ENCODE measurements at regions not wholly inside any gene's neighbourhood (a gene's known extent, or its start where the extent isn't known, plus 50 kb on each side); places are given as distances from the start of the nearest gene placed in this dataset.
"Not testable (repeated sequence)": the region's sequence is repeated elsewhere in the genome, so short reads cannot be mapped to it uniquely, and the experiment has no call there.

GRCh38 chr11:69934861-69935494 is 115.8 kb upstream of the FGF3 start:
- no peak for DNase-seq

- no peak for DNase-seq
These were observed 116.8 kb upstream of the FGF3 start for GRCh38 chr11:69935941-69936505.

GRCh38 chr11:69936771-69937170 is 117.6 kb upstream of the FGF3 start:
- DNase-seq, result no peak

- no peak for DNase-seq
These were observed 119.0 kb upstream of the FGF3 start for GRCh38 chr11:69938206-69938605.

- no peak for DNase-seq
These were observed 120.5 kb upstream of the FGF3 start for GRCh38 chr11:69939551-69940245.

GRCh38 chr11:69940246-69940610 is 121.0 kb upstream of the FGF3 start:
- no peak for DNase-seq

- no peak for DNase-seq
These were observed 122.5 kb upstream of the FGF3 start for GRCh38 chr11:69941546-69942332.

DNA sequence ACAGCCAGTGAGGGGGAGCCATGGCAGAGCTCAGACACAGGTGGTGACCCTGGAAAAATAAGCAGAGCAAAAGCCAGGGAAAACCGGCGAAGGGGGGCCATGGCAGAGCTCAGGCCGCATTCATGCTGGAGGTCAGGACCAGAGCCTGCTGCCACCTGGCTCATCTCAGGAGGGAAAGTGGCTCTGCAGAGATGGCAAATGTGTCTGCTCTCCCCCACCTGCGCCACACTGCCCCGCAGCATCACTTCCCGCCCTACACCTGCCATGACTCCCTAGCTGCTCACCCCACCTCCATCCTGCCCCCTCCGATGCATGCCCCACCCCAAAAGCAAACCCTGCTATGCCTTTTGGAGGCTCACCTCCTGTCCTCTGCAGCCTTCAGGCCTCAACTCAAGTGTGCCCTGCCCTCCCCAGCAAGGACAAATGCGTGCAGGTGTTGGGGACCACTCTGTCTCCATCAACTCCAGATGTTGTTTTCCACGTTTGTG is 123.2 kb upstream of the FGF3 start:
- DNase-seq, result no peak

- no peak for DNase-seq
These were observed 123.8 kb upstream of the FGF3 start for GRCh38 chr11:69943066-69943465.

- no peak for DNase-seq
These were observed 124.3 kb upstream of the FGF3 start for GRCh38 chr11:69943506-69943905.

DNA sequence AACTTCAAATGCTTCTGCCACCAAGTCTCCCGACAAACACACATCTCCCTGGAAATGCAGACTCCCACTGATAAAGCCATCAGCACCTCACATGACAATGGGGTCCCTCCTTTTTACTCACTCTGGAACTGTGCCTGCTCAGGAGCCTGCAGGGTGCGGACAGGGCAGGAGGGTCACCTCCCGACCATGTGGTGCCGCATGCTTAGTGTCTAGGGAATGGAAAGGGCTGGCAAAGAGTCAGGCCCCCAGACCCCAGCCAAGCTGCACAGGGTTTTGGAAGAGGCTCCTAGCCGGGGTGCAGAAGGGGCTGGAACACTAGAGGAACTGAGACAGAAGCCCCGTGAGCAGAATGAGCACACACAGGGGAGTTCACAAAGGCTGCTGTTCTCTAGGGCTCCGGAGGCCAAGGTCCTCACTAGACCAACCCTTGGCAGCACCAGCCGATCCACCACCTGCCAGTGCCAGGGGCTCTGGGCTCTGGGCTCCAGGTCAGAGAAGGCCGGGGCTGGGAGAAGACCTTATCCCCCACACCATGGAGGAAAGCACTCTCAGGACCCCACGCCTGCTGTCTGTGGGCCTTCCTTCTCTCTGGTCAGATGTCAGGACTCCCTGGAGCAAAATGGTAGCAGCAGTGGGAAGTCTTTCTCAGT is 125.1 kb upstream of the FGF3 start:
- no peak for DNase-seq

DNA sequence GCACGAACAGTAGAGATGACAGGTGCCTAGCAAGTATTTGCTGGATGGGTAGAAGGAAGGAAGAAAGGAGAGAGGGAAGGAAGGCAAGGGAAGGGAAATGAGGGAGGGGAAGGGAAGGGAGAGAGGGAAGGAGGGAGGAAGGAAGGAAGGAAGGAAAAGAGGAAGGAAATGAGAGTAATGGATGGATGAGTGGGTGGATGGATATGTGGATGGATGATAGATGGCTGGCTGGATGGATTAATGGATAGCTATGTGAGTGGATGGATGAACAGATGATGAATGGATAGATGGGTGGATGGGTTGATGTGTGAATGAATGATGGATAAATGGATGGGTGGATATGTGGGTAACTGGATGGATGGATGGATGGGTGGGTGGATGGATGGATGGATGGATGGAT is 125.9 kb upstream of the FGF3 start:
- no peak for DNase-seq

DNA sequence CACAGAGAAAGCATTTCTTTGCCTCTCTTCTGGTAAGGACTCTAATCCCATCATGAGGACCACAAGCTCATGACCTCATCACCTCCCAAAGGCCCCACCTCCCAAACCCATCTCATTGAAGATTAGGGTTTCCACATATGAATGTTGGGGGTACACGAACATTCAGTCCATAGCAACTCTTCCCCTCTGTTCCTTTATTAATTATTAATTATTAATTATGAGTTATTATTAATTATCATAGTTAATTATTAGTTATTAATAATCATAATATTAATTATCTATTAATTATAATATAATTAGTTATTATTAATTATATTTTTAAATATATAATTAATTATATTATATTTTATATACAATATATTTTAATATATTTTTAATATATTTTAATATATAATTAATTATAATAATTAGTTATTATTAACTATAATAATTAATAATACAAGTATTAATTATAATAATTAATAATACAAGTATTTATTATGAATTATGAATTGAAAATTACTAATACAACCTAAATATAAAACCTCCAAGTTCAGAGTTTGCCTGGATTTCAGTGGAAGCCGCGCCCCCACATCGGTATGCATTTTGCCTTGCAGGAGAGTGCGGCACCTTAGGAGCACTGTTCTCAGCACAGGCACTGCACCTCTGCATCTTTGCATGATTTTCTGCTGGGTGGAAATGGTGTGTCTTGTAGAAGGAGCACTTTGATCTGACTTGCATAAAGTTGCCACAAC is 128.0 kb upstream of the FGF3 start:
- no peak for DNase-seq

- DNase-seq, result no peak
These were observed 128.6 kb upstream of the FGF3 start for GRCh38 chr11:69947793-69948255.

DNA sequence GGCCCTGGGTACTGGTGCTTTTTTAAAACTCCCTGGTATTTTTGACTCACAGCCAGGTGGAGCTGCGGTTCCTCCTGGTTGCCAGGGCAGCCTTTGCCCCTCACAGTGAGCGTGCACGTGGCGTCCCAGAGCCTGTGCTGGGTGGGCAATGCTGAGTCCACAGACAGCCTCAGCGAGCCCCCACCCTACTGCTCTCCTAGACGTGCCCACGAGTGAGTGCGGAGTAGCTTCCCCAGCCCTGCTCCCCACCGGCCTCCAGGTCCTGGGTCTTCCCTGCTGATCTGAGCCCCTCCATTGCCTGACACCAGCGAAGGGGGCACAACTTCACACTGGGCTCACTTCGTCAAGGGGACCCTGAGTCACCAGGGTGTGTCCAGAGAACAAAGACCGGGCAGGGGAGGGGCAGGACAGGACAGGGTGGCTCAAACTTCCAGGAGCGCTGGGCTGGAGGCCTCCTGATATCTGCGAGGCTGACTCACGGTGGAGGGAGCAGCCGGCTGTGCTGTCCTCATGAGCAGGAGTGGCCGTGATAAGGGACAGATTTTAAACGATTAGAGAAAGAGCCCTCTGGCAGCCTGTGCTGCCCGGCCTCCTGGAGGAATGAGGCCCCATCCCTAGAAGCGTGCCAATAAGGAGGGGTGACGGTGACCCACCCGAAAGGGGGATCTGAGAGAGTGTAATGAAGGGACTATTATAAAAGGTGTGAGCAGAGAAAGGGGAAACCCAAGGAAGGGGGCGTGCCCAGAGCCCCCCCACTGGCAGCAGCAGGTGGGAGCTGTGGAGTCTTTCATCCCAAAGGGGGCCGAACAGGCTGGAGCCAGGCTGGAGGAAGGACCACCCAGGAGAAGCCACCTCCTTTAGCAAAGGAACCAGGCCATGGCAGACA is 129.3 kb upstream of the FGF3 start:
- DNase-seq, result no peak

DNA sequence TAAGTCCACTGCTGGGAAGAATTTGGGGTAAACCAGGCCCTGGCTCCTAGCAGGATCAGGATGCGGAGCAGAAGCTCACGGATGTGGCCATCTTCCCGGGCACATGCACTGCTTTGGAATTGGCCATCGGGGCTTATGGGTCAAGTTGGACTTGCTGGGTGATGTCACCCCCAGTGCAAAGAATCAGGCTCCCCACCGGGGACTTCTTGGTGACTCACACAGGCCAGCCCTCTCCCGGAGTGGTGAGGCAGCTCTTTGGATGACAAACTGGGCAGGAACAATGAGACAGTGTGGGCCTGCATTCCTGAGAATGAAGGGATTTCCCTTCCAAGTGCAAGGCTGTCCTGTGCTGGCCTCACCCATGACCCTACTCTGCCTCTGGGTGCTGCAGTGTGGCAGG is 128.8 kb upstream of the ANO1 start:
- DNase-seq, result no peak

DNA sequence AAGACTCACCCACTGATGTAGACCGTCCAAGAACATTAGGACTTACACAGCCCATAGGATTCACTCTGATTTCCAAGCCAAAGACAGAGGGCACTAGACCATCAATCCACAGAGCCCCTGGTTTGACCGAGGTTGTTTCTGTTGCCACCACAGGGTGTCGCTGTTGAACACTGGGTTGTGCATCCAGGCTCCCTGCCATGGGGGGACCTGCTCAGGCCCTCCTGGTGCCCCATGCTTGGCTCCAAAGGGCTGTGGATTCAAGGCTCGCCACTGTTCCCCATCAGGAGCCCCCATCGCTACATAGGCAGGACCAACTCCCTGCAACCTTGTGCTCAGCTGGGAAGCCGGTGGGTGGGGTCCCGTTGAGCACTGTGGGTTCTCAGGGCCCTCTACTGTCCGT is 128.0 kb upstream of the ANO1 start:
- no peak for DNase-seq

- no peak for DNase-seq
These were observed 127.5 kb upstream of the ANO1 start for GRCh38 chr11:69950621-69951020.

- no peak for DNase-seq
These were observed 126.3 kb upstream of the ANO1 start for GRCh38 chr11:69951821-69952220.

DNA sequence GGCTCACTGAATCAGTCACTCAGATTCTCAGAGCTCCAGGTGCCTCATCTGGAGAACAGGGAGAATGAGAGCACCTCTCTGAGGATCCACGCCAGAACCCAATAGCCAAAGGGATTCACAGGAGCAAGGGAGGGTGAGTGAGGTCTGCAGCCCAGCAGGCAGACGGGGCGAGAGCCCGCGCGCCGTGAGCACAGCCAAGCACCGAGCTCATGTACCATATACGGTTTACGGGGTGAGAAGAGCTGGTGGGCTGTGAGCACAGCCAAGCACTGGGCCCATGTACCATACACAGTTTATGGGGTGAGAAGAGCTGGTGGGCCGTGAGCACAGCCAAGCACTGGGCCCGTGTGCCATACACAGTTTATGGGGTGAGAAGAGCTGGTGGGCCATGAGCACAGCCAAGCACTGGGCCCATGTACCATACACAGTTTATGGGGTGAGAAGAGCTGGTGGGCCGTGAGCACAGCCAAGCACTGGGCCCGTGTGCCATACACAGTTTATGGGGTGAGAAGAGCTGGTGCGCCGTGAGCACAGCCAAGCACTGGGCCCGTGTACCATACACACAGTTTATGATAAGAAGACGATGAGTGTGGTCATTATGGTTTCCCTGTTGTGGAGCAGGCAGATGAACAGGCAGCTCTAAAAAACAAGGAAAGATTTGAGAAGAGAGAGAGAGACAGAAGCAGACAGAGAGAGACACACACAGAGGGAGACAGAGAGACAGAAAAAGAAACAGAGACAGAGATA is 125.7 kb upstream of the ANO1 start:
- not testable (repeated sequence) for DNase-seq
